AG09319 (cell line): ENCODE measurements at regions not wholly inside any gene's neighbourhood (a gene's known extent, or its start where the extent isn't known, plus 50 kb on each side); places are given as distances from the start of the nearest gene placed in this dataset.

Experiments used
- DNase-seq: peaks from one replicate; pipeline ENCODE4 v3.0.0-alpha.2; 2010; ENCODE audit warnings: low read depth; ENCODE audit errors: extremely low read depth
- TF ChIP-seq, protein P1 (sequence below): IDR thresholded peaks from 2 replicates; pipeline ENCODE4 v1.5.1; 2011; ENCODE audit warnings: low read depth, mild to moderate bottlenecking, inconsistent platforms, low read length, moderate library complexity

DNA sequence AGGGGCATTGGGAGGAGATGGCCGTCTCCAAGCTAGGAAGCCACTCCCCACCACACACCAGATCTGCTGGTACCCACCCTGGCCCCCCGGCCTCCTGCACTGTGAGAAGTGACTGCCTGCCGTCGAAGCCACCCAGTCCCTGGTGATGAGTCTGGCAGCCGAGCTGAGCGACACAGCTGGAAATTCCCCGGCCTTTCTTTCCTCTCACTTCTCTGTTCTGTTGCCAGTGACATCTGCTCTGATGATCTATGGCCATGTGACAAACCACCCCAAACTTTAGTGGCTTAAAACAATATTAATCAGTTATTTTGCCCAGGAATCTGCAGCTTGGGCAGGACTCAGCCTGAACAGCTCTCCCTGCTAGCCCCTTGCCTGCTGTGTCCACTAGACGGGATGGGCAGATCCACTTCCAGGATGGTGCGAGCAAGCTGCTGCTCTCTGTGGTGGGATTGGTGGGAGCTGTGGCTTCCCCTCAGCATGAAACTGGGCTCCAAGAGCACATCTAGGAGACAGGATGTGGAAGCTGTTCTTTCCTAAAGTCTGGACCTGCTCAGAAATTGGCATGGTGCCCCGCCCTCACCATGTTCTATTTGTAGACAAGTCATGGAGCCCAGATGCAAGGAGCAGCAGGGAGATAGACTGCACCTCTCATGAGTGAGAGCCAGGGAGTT is 211.2 kb downstream of the GADD45G start:
- no peak for DNase-seq
- TF ChIP-seq, protein P1, sequence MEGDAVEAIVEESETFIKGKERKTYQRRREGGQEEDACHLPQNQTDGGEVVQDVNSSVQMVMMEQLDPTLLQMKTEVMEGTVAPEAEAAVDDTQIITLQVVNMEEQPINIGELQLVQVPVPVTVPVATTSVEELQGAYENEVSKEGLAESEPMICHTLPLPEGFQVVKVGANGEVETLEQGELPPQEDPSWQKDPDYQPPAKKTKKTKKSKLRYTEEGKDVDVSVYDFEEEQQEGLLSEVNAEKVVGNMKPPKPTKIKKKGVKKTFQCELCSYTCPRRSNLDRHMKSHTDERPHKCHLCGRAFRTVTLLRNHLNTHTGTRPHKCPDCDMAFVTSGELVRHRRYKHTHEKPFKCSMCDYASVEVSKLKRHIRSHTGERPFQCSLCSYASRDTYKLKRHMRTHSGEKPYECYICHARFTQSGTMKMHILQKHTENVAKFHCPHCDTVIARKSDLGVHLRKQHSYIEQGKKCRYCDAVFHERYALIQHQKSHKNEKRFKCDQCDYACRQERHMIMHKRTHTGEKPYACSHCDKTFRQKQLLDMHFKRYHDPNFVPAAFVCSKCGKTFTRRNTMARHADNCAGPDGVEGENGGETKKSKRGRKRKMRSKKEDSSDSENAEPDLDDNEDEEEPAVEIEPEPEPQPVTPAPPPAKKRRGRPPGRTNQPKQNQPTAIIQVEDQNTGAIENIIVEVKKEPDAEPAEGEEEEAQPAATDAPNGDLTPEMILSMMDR = no peak

DNA sequence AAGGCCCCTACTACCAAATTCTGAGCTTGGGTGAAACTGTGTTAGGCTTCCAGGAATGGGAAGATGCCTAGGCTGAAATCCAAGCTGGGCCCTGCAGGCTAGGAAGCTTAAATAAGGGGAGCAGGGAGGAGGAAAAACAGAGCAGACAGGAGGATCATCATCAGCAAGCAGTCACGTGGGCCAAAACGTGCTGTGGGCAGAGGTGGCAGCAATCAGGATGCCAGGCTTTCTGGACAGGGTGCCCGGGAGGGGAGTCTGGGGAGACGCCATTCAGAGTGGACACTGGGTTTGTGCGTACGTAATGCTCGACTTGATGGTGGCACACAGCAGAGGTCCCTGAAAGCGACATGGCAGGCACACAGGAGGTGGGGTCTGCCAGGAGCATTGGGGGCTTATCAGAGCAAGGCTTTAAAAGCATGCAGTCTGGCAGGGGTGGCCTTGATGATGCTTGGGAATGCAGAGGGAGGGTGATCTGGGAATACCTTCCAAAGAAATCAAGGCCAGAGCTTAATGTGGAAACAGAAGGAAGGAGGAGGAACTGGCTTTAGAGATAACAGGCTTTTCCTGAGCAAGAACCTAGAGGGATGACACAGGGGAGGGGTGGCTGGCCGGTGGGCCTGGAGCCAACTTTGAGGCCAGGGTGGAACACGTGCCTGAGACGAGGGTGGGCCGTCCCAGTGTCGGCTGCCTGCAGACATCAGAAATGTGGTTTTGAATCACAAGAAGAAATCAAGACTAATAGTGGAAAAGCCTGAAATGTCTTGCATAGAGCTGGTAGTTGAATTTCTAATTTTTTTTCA is 212.5 kb downstream of the GADD45G start:
- TF ChIP-seq, protein P1 = no peak
- no peak for DNase-seq

DNA sequence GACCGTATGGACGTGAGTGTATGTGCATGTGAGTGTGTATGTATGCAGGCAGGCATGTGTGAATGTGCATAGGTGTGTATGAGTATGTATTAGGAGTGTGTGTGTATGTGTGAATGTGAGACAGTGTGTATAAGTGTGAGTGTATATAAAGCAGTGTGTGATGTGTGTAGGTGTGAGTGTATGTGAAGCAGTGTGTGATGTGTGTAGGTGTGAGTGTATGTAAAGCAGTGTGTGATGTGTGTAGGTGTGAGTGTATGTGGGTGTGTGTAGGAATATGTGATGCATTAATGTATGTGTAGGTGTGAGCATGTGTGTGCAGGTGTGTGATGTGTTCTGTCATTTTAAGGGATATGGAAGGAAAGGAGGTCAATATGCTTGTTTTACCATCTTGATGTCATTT is 215.5 kb downstream of the GADD45G start:
- DNase-seq = no peak
- TF ChIP-seq, protein P1 = no peak

DNA sequence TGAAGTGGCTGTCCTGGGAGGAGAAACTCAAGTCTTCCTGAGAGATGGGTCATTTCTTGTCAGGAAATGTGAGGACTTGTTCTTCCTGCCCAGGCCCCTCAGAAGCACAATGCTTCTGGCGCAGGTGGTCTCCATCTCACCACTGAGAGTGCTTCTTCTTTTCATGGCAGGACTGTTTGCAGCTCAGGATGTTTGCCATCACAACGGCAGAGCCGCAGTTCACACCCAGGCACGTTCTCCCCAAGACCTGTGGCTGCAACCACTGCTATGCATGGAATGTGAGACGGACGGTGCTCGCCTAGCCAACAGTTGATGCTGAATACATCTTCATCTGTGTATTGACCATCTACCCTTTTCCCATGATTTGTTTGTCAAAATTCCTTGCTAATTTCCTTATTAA is 216.3 kb downstream of the GADD45G start:
- TF ChIP-seq, protein P1 = no peak
- DNase-seq = no peak

DNA sequence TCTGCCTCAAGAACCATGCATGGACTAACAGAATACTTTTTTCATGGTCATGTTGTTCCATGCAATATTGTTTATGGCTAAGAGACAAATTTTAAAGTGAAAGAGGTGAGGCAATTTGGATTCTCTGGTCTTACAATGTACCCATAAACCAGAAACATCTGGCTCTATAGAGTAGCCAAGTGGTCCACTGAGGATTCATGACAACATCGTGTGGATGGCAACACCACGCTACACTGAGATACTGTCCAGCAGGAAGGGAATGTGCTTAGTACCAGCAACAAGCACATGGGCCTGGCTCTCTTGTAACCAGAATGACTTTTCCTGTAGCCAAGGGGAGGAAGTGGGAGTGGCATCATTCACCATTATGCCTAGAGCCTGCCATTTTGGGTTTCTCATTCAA is 218.2 kb downstream of the GADD45G start:
- DNase-seq = no peak
- TF ChIP-seq, protein P1 = no peak

DNA sequence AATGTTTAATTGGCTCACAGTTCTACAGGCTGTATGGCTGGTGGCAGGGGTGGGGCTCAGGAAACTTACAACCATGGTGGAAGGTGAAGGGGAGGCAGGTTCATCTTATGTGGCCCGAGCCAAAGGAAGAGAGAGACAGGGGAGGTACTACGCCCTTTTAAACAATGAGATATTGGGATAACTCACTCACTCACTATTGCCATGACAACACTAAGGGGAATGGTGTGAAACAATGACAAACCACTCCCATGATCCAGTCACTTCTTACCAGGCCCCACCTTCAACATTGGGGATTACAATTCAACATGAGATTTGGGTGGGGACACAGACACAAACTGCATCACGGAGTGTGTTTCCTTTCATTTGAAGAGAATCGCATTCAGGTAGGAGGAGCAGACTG is 220.9 kb downstream of the GADD45G start:
- TF ChIP-seq, protein P1 = no peak
- DNase-seq = no peak

DNA sequence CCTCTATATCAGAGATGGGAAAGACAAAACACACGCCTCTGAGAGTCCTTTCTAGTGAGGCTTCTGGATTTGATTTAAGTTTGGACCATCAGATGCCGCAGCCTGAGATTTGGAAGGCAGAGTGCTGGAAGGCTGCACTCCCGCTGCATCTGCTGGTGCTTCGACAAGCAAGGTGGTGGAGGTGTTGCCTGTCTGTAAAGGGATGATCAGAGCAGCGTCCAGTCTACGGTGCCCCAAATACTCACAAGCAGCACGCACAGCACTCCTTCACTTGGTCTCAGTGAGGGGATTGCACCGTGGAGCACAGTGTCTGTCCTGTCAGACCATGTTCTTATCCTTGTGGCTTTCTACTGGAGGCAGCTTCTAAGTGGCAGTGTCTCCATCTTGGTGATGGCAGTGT is 221.4 kb downstream of the GADD45G start:
- TF ChIP-seq, protein P1 = no peak

More for the DNA sequence above, 221.4 kb downstream of the GADD45G start:
- DNase-seq = no peak
